Osteoblast (primary cell): ENCODE measurements at regions not wholly inside any gene's neighbourhood (a gene's known extent, or its start where the extent isn't known, plus 50 kb on each side); places are given as distances from the start of the nearest gene placed in this dataset.
A peak's percentile ranks its signal among the peaks of the same experiment; 100 is the strongest.
"Not testable (repeated sequence)": the region's sequence is repeated elsewhere in the genome, so short reads cannot be mapped to it uniquely, and the experiment has no call there.

Experiments
- DNase-seq: peaks from one replicate; pipeline ENCODE4 v3.0.0; 2011; ENCODE audit warnings: low spot score, mixed read lengths; ENCODE audit not compliant: insufficient read length; ENCODE audit errors: missing footprints
- H2AFZ ChIP-seq: 2 replicates; pipeline ENCODE4 v1.6.0; 2011; ENCODE audit warnings: mild to moderate bottlenecking, low read length
- H3K27ac ChIP-seq: 2 replicates; pipeline ENCODE4 v1.5.1; 2011; ENCODE audit warnings: mild to moderate bottlenecking, low read depth, low read length, moderate library complexity
- H3K27me3 ChIP-seq: 2 replicates; pipeline ENCODE4 v1.6.0; 2012; ENCODE audit warnings: mild to moderate bottlenecking, control low read depth, inconsistent platforms, low read length, moderate library complexity; ENCODE audit not compliant: insufficient read depth
- H3K36me3 ChIP-seq: 2 replicates; pipeline ENCODE4 v1.5.1; 2011; ENCODE audit warnings: mild to moderate bottlenecking, low read length, control low read depth, moderate library complexity; ENCODE audit not compliant: insufficient read depth
- H3K4me1 ChIP-seq: 2 replicates; pipeline ENCODE4 v1.5.1; 2011; ENCODE audit warnings: mild to moderate bottlenecking, low read length, control low read depth, moderate library complexity; ENCODE audit not compliant: insufficient read depth
- H3K4me2 ChIP-seq: 2 replicates; pipeline ENCODE4 v1.6.0; 2011; ENCODE audit warnings: mild to moderate bottlenecking, low read length; ENCODE audit not compliant: insufficient read depth
- H3K4me3 ChIP-seq: fragments of 200-600 bp; sonication (generic); 3 replicates; pipeline ENCODE4 v1.5.1; 2012; ENCODE audit warnings: mild to moderate bottlenecking, low read length, inconsistent platforms; ENCODE audit not compliant: insufficient read depth
- H3K79me2 ChIP-seq: 2 replicates; pipeline ENCODE4 v1.6.0; 2012; ENCODE audit warnings: mild to moderate bottlenecking, low read length, control low read depth, inconsistent platforms; ENCODE audit not compliant: insufficient read depth
- H3K9me3 ChIP-seq: 2 replicates; pipeline ENCODE4 v1.5.1; 2011; ENCODE audit warnings: low read depth, low read length, control low read depth
- H4K20me1 ChIP-seq: 2 replicates; pipeline ENCODE4 v1.6.0; 2012; ENCODE audit warnings: mild to moderate bottlenecking, low read length, control low read depth; ENCODE audit not compliant: insufficient read depth
- TF ChIP-seq, protein P1 (sequence below): IDR thresholded peaks from 2 replicates; pipeline ENCODE4 v1.5.1; 2011; ENCODE audit warnings: mild to moderate bottlenecking, low read depth, low read length, moderate library complexity; ENCODE audit errors: extremely low read depth

- Histone ChIP-seq H3K27ac (no peak overlapping the region), H2AFZ (no peak overlapping the region), H3K9me3 (no peaks in the 10 kb centered on the region), H3K27me3 (no peaks in the 10 kb centered on the region), H3K4me1 (no peaks in the 10 kb centered on the region), H4K20me1 (no peaks in the 10 kb centered on the region), H3K36me3 (no peaks in the 10 kb centered on the region), H3K4me3 (no peak overlapping the region), H3K4me2 (no peak overlapping the region), H3K79me2 (no peaks in the 10 kb centered on the region)
- TF ChIP-seq, protein P1, sequence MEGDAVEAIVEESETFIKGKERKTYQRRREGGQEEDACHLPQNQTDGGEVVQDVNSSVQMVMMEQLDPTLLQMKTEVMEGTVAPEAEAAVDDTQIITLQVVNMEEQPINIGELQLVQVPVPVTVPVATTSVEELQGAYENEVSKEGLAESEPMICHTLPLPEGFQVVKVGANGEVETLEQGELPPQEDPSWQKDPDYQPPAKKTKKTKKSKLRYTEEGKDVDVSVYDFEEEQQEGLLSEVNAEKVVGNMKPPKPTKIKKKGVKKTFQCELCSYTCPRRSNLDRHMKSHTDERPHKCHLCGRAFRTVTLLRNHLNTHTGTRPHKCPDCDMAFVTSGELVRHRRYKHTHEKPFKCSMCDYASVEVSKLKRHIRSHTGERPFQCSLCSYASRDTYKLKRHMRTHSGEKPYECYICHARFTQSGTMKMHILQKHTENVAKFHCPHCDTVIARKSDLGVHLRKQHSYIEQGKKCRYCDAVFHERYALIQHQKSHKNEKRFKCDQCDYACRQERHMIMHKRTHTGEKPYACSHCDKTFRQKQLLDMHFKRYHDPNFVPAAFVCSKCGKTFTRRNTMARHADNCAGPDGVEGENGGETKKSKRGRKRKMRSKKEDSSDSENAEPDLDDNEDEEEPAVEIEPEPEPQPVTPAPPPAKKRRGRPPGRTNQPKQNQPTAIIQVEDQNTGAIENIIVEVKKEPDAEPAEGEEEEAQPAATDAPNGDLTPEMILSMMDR: no peak
- no peak for DNase-seq
These were observed 106.5 kb downstream of the MICALL2 start for GRCh38 chr7:1352656-1353271.

DNA sequence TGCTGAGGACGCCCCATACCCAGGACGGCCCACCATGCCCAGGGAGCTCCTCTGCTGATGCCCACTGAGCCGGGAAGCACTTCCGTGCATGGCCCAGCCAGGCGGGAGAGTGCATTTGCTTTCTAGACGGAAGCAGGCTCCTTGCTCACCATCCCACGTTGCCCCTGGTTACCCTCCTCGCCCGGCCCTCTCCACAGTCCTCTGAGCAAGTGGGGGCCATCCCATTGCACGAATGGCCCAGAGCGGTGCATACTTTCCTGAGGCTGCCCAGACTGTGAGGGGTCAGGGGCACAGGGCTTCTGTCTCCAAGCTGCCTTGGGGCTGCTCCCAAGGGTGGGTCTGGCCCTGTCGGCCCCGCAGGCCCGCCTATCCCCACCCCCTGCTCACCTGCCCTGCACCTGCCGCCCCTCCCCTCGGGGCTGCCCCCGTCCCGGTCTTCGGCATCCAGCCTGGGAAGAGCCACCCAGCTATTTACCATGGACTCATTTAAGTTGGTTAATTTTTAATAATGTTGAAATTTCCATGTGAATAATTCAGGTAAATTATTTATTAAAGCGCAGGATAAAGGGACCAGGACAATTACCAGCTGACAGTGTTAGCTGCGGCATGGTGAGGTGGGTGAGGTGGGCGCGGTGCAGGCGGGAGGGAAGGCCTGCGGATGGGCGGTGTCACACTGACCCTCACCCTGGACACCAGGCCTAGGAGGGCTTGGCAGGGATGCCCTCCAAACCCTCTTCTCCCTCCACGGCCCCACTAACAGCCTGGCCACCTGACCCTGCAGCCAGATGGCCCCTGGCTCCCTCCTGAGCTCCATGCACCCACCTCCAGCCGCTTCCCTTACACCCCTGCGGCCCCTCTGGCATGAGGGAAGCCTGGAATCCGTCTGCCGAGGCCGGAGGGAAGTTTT, 104.4 kb downstream of the MICALL2 start:
- DNase-seq: peak; percentile 58
- Histone ChIP-seq H3K27ac (no peak overlapping the region), H3K27me3 (no peaks in the 10 kb centered on the region), H2AFZ (no peak overlapping the region), H4K20me1 (no peaks in the 10 kb centered on the region), H3K36me3 (no peaks in the 10 kb centered on the region), H3K4me1 (no peaks in the 10 kb centered on the region), H3K79me2 (no peaks in the 10 kb centered on the region), H3K4me3 (no peak overlapping the region), H3K4me2 (no peak overlapping the region), H3K9me3 (no peaks in the 10 kb centered on the region)
- TF ChIP-seq, protein P1: no peak

DNA sequence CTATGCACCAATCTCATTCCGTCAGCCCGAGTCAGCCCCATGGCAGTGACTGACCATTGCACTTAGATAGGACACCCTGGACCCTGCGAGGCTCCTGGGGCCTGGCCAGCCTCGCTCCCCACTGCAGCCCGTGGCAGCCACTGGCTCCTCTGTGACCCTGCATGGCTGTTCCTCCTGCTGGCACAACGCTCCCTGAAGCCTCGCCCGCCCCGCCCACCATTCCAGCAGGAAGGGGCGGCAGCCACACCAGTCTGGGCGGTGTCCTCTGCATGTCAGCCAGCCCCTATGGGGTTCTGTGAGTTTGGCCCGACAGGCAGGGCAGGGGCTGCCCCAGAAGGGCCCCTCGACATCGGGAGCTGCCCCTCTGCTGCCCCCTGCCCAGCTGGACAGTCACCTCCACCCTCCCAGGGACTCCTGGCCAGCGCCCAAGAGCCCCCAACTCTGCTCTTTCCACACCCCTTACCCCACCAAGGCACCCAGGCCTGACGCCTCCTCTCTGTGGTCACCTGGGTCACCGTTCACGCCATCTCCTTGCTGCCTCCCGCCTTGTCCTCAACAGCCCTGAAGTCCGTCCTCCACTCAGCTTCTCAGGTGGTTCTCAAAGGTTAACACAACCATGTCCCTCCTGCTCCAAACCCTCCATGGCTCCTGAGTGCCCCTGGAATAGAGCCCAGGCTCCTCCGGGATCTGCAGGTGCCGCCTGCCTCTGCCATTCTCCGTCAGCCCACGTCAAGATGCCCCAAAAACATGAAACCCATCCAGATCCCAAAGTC, 103.5 kb downstream of the MICALL2 start:
- no peak overlapping the region for H3K4me3 ChIP-seq
- no peaks in the 10 kb centered on the region for H3K36me3 ChIP-seq
- H3K27me3 ChIP-seq: no peaks in the 10 kb centered on the region
- no peaks in the 10 kb centered on the region for H3K9me3 ChIP-seq
- no peak overlapping the region for H2AFZ ChIP-seq
- peak; percentile 82 for DNase-seq
- TF ChIP-seq, protein P1: no peak
- no peak overlapping the region for H3K27ac ChIP-seq
- H4K20me1 ChIP-seq: no peaks in the 10 kb centered on the region
- no peak overlapping the region for H3K4me2 ChIP-seq
- H3K79me2 ChIP-seq: no peaks in the 10 kb centered on the region
- H3K4me1 ChIP-seq: no peaks in the 10 kb centered on the region

DNA sequence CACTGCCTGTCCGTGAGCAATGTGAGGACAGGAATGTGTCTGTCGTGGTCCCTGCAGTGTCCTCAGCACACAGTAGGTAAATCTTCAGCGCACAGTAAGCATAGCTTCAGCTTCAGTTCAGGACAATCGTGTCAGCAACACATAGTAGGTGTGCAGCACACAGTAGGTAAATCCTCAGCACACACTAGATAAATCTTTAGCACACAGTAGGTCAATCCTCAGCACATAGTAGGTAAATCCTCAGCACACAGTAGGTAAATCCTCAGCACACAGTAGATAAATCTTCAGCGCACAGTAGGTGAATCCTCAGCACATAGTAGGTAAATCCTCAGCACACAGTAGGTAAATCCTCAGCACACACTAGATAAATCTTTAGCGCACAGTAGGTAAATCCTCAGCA, 102.4 kb downstream of the MICALL2 start:
- H3K9me3 ChIP-seq, H3K4me2 ChIP-seq, H2AFZ ChIP-seq, H3K27ac ChIP-seq, H3K27me3 ChIP-seq, H3K36me3 ChIP-seq, H3K79me2 ChIP-seq, H4K20me1 ChIP-seq, H3K4me1 ChIP-seq, H3K4me3 ChIP-seq: not testable (repeated sequence)
- peak; percentile 71 for DNase-seq

DNA sequence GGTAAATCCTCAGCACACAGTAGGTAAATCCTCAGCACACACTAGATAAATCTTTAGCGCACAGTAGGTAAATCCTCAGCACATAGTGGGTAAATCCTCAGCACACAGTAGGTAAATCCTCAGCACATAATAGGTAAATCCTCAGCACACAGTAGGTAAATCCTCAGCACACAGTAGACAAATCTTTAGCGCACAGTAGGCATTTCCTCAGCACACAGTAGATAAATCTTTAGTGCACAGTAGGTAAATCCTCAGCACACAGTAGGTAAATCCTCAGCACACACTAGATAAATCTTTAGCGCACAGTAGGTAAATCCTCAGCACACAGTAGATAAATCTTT, 102.0 kb downstream of the MICALL2 start:
- H4K20me1 ChIP-seq, H3K36me3 ChIP-seq, H3K79me2 ChIP-seq, H3K4me3 ChIP-seq, H3K27ac ChIP-seq, DNase-seq, H3K9me3 ChIP-seq, H2AFZ ChIP-seq, H3K4me1 ChIP-seq, H3K27me3 ChIP-seq, H3K4me2 ChIP-seq: not testable (repeated sequence)
